ENCODE measurements at regions not wholly inside any gene's neighbourhood (a gene's known extent, or its start where the extent isn't known, plus 50 kb on each side); places are given as distances from the start of the nearest gene placed in this dataset.

DNA sequence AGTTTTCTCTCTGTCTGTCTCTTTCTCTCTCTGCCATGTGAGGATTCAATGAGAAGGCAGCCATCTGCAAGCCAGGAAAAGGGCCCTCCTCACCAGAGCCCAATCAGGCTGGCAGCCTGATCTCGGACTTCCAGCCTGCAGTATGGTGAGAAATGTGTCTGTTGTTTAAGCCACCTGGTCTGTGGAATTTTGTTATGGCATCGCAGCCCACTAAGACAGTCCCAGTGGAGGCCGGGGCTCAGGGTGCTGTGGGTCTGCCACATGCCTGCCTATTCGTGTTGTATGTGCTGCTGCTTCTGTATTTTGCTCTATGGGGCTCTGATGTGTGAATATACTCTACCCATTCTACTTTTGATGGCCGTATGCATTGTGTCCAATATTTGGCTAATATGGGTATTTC is 139.0 kb upstream of the HS6ST1 start:
- intact Hi-C loops (cut with DNase I): no loop called here
- peak; percentile 5 for DNase-seq (ENCODE audit: low spot score)

- intact Hi-C loops (cut with DNase I): no loop called here
- DNase-seq (ENCODE audit: low spot score): no peak
Observed at GRCh38 chr2:128458505-128458904, 139.8 kb upstream of the HS6ST1 start.

- DNase-seq (ENCODE audit: low spot score): peak; percentile 39
- intact Hi-C loops (cut with DNase I): loop anchor here (10.0 kb wide), 1 partner anchor 140 kb away; no protein-coding TSS in a partner anchor
Observed at GRCh38 chr2:128464456-128464855, 145.8 kb upstream of the HS6ST1 start.

DNA sequence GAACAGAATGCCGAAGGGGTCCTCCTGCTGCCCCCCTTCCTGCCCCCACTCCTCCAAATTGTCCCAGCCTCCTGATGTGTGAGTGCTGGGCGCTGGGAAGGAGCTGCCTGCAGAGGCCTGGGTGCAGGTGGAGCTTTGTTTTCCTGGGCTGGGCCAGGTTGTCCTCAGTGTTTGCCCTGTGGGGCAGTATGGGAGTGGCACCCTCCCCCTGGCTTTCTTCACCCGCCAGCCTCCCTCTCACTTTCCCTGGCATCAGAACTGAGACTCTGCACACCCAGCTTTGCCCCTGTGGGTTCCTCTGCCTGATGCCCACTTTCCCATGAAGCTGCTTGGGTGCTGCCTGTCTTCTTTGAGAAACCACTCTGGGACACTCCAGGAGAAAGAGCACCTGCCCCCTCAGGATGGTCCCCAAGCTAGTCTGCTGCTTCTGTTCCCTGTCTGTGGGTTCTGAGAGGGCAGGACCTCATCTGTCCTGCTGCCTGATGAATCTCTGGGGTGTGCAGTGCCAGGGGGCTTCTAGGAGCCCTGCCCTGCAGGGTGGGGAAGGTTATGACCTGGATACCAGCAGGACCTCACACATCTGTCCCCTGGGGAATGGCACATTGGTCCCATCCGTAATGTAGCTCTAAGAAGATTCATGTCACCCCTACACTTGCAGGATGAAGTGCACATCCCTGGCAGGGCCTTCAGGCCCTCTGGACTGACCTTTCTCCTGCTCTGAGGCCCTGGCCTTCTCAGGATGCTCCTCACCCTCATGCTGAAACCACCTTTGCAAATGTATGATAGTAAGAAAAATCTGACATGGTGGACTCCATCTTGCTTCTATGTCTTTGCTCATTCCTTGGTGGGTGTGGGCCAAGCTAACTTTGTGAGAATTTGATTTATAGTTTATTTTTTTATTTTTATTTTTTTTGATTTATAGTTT is 146.8 kb upstream of the HS6ST1 start:
- intact Hi-C loops (cut with DNase I): loop anchor here (2.0 to 10.0 kb wide), 2 partner anchors 25 to 141 kb away; no protein-coding TSS in a partner anchor
- peak; percentile 59 for DNase-seq (ENCODE audit: low spot score)

GRCh38 chr2:128466376-128466775 is 147.7 kb upstream of the HS6ST1 start:
- intact Hi-C loops (cut with DNase I): loop anchor here (2.0 to 10.0 kb wide), 2 partner anchors 26 to 142 kb away; no protein-coding TSS in a partner anchor
- DNase-seq (ENCODE audit: low spot score): peak; percentile 85

- DNase-seq (ENCODE audit: low spot score): no peak
- intact Hi-C loops (cut with DNase I): loop anchor here (1.0 to 10.0 kb wide), 3 partner anchors 26 to 142 kb away; no protein-coding TSS in a partner anchor
Observed at GRCh38 chr2:128466776-128467175, 148.1 kb upstream of the HS6ST1 start.

DNA sequence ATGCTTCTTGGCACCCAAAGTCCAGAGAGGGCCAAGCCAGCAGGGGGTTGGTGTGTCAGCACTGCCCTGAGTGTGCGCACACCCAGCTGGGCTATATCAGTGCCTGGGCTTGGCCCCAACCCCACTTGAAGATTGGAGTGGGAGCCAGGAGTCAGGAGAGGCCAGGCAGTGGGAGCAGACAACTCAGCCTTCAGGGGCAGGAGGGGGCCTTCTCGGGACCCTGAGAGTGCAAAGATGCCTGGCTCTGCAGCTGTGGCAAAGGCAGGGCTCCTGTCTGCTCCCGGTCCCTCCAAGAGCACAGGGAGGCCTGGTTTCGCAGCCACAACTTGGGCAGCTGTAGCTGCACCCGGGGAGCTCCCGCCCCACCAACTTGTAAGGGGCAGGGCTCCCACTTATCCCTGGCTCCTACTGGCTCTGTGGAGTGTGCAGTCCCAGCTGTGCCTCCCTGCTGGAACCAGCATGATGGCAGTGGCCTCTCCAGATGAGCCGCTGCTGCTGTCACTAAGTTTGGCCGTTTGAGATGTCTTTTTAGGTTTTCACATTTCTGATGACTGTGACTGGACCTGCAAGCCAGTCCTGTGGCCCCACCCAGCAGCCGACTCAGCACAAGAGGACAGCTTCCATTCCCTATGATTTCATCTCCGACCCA is 148.8 kb upstream of the HS6ST1 start:
- DNase-seq (ENCODE audit: low spot score): peak; percentile 81
- intact Hi-C loops (cut with DNase I): loop anchor here (1.0 to 10.0 kb wide), 3 partner anchors 27 to 143 kb away; no protein-coding TSS in a partner anchor

- intact Hi-C loops (cut with DNase I): loop anchor here (10.0 kb wide), 1 partner anchor 144 kb away; no protein-coding TSS in a partner anchor
- DNase-seq (ENCODE audit: low spot score): peak; percentile 63
Observed at GRCh38 chr2:128468186-128468920, 149.7 kb upstream of the HS6ST1 start.

- peak; percentile 47 for DNase-seq (ENCODE audit: low spot score)
- intact Hi-C loops (cut with DNase I): loop anchor here (10.0 kb wide), 1 partner anchor 144 kb away; no protein-coding TSS in a partner anchor
Observed at GRCh38 chr2:128469203-128469602, 150.5 kb upstream of the HS6ST1 start.

GRCh38 chr2:128469875-128470274 is 151.2 kb upstream of the HS6ST1 start:
- DNase-seq (ENCODE audit: low spot score): peak; percentile 47

GRCh38 chr2:128472789-128473174 is 154.1 kb upstream of the HS6ST1 start:
- no peak for DNase-seq (ENCODE audit: low spot score)
- intact Hi-C loops (cut with DNase I): no loop called here

More at GRCh38 chr2:128469875-128470274, 151.2 kb upstream of the HS6ST1 start:
- intact Hi-C loops (cut with DNase I): loop anchor here (10.0 kb wide), 1 partner anchor 145 kb away; no protein-coding TSS in a partner anchor

DNA sequence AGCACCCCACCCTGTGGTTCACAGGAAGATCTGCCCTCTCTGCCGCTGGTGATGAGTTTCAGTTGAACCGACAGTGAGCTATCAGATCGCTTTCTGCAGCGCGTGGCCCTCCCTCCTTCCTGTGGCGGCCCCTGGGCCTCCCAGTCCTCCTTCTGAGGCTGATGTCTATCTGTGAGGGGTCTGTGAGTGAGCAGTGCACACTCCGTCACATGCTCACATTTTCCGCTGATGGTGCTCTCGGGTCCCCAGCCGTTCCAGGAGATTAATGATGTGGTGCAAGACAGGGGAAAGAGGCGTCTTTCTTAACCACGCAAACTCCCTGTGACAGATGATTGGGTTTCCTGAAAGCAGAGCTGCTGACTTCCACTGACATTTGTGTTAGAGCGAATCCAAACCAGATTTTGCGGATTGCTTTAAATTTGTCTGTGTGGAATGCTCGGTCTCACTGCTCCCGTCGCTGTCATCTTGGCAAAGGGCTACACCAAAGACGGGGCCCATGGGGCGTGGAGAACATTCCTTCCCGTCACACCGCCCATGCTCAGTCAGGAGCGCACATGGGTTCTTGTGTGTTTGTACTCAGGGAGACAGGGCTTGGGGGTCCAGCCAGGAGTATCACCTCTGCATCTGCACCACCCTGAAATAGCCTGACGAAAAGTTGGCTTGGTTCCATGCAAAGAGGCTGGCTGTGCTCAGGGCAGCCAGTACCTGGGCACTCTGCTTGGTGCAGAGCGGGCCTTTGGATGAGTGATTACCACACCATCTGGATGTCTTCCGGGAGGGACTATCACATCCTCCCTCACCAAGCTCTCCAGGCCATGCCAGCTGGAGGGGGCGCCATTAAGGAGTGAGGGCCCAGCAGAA is 154.7 kb upstream of the HS6ST1 start:
- peak; percentile 74 for DNase-seq (ENCODE audit: low spot score)
- intact Hi-C loops (cut with DNase I): no loop called here

DNA sequence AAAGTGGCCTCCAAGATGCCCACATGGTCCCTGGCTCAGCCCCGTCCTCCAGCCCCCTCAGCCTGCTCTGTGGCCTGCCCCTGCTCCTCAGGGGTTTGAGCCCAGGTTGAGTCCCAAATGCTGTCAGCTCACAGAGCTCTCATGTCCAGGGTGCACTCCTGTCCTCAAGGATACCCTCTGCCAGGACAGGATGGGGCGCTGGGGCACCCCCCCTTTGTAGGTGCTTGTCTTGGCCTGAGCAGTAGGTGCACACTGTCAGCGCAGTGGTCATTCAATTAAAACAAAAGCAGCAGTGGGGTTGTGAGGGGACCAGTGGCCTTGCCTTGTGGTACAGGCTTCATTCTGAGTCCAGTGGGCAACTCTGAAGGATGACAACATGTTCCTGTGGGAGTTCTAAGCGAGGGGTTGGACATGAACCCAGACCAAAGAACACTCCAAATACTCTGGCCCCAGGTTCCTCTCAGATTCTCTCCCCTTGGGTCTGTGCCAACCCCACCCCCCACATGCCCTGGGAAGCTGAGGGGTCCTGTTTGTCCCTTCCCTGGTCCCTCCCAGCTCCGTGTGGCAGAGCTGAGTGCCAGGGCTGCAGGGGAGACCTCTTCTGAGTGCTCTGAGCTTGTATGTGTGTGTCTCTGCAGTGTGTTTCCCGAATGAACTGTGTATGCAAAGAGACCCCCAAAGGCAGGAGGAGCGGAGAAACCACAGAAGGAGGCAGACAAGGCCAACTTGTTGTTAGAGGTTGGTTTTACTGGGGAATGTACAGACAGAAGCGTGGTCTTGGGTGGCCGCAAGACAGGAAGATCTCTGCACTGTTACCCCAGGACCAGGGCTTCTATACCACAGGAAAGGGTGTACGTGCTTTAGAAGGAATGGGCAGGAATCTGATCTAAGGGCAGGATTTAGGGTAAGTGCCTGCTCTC is 155.6 kb upstream of the HS6ST1 start:
- peak; percentile 70 for DNase-seq (ENCODE audit: low spot score)
- intact Hi-C loops (cut with DNase I): no loop called here

DNA sequence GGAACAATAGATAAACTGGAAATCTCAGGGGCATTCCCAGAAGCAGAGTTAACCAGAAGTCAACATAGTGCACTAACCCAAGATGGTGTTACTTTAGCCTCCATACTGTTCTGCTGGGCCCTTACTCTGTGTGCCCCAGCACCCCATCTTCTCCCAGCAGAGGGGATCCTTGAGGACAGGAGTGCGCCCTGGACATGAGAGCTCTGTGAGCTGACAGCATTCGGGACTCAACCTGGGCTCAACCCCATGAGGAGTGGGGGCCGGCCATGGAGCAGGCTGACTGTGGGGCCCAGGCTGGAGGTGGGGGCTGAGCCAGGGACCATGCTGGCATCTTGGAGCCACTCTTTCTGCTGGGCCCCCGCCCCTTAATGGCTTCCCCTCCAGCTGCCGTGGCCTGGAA is 156.3 kb upstream of the HS6ST1 start:
- intact Hi-C loops (cut with DNase I): no loop called here
- DNase-seq (ENCODE audit: low spot score): peak; percentile 62

DNA sequence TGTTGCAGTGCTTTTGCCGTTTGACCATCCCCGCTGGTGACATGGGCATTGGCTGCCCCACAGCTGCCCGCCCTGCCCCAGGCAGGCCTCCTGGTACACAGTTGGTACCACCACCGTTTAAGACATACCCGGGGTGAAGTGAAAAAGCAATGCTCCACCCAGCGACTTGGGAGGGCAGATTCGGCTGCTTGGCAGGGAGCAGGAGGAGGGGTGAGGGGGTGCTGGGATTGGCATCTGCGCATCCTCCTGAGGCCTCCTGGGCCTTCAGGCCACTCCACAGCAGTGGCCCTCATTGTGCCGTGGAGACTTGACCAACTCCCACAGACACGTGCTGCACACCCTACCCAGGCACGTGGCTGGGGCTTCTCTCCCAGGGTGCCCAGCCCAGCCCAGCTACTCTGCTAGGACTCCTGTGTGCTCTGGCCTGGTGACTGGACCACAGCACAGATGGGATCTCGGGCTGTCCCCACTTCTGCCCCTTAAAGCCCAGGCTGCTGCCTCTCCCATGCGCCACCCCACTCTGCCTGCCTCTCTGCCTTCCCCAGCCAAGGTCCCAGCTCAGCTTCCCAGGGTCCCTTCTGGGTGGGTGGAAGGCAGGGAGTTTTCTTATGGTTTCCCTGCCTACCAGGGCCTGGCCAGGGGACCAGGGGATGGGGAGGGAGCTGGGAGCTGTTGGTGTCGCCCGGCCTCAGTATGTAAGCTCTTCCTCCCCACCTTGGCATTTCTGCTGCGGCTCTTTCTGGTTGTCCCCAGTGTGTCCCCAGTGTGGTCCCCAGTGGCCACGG is 157.0 kb upstream of the HS6ST1 start:
- peak; percentile 57 for DNase-seq (ENCODE audit: low spot score)
- intact Hi-C loops (cut with DNase I): no loop called here

- intact Hi-C loops (cut with DNase I): no loop called here
- DNase-seq (ENCODE audit: low spot score): peak; percentile 41
Observed at GRCh38 chr2:128477026-128477820, 158.6 kb upstream of the HS6ST1 start.
